Loucy (cell line): ENCODE measurements at regions not wholly inside any gene's neighbourhood (a gene's known extent, or its start where the extent isn't known, plus 50 kb on each side); places are given as distances from the start of the nearest gene placed in this dataset.

Experiments
- EZH2phosphoT487 ChIP-seq: fragments of 200-600 bp; IDR thresholded peaks from 2 replicates; pipeline ENCODE4 v1.6.1; 2018; ENCODE audit warnings: antibody characterized with exemption, mild to moderate bottlenecking, moderate library complexity, borderline replicate concordance
- TF ChIP-seq, protein P1 (sequence below): fragments of 200-600 bp; sonication (generic); conservative IDR thresholded peaks from 2 replicates; pipeline ENCODE4 v1.5.1; 2014; ENCODE audit warnings: mild to moderate bottlenecking, antibody characterized with exemption, low read length

DNA sequence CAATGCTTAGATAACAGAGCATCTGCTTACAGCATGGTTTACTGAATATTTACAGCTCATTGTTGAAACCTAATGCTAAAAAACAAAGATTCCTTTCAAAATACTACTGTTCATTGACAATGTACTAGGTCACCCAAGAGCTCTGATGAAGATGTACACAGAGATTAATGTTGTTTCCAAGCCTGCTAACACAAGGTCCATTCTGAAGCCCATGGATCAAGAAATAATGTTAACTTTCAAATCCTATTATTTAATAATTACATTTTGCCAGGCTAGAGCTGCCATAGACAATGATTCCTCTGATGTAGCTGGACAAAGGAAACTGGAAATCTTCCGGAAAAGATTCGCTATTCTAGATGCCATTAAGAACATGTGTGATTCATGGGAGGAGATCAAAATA is 355.6 kb downstream of the TENT5A start:
- TF ChIP-seq, protein P1, sequence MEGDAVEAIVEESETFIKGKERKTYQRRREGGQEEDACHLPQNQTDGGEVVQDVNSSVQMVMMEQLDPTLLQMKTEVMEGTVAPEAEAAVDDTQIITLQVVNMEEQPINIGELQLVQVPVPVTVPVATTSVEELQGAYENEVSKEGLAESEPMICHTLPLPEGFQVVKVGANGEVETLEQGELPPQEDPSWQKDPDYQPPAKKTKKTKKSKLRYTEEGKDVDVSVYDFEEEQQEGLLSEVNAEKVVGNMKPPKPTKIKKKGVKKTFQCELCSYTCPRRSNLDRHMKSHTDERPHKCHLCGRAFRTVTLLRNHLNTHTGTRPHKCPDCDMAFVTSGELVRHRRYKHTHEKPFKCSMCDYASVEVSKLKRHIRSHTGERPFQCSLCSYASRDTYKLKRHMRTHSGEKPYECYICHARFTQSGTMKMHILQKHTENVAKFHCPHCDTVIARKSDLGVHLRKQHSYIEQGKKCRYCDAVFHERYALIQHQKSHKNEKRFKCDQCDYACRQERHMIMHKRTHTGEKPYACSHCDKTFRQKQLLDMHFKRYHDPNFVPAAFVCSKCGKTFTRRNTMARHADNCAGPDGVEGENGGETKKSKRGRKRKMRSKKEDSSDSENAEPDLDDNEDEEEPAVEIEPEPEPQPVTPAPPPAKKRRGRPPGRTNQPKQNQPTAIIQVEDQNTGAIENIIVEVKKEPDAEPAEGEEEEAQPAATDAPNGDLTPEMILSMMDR: no peak
- no peak for TF ChIP-seq EZH2phosphoT487
